ENCODE measurements at regions not wholly inside any gene's neighbourhood (a gene's known extent, or its start where the extent isn't known, plus 50 kb on each side); places are given as distances from the start of the nearest gene placed in this dataset.
"Not testable (repeated sequence)": the region's sequence is repeated elsewhere in the genome, so short reads cannot be mapped to it uniquely, and the experiment has no call there.

DNA sequence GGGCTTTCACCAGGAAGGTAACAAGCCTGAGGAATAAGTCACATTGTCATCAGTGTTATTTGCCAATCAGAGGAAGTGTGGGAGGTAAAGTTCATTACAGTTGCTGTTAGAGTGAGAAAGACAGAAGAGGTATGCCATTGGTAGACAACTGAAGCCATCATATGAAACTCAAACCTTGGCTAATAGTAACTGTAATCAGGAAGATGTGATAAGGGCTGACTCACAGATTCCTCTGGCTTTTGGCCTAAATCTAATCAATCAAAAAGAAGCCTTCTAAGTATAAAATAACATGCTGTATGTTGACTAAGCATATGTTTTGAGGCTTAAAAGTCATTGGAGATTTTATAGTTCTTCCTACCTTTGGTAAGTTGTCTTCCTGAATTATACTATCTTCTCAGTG is 242.8 kb downstream of the PCDH7 start:
- ATAC-seq = no peak
- DNase-seq = no peak
- intact Hi-C loops (cut with DNase I, micrococcal nuclease) = no loop called here

GRCh38 chr4:30968926-30969325 is 248.8 kb downstream of the PCDH7 start:
- ATAC-seq (no peak), DNase-seq (no peak)
- intact Hi-C loops (cut with DNase I, micrococcal nuclease) = no loop called here

- no peak for ATAC-seq
- no peak for DNase-seq
- intact Hi-C loops (cut with DNase I, micrococcal nuclease) = no loop called here
Measured at GRCh38 chr4:30972542-30972941, 252.4 kb downstream of the PCDH7 start.

- intact Hi-C loops (cut with DNase I, micrococcal nuclease) = no loop called here
Measured at GRCh38 chr4:30973993-30974392, 253.8 kb downstream of the PCDH7 start.

DNA sequence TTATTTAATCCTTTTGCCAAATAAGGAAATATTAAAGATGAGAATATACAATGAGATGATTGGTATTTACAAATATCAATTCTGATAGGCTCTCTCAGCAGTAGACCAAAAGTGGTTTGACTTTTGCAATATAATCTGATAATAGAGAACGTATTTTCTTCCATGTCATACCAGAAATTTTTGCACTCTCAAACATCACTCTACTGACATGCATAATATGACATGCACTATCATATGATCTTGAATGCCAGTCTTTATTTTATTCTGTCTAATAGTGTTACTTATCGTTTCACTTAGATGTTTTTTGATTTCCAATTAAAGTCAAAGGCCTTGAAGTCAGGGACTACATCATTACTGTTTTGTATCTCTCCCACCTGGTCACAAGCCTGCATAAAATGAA is 259.2 kb downstream of the PCDH7 start:
- intact Hi-C loops (cut with DNase I, micrococcal nuclease) = no loop called here
- ATAC-seq = no peak
- DNase-seq = no peak

More at GRCh38 chr4:30973993-30974392, 253.8 kb downstream of the PCDH7 start:
- ATAC-seq (no peak), DNase-seq (no peak)

GRCh38 chr4:30989508-30989907 is 269.3 kb downstream of the PCDH7 start:
- no peak for ATAC-seq
- DNase-seq = no peak
- intact Hi-C loops (cut with DNase I, micrococcal nuclease) = no loop called here

DNA sequence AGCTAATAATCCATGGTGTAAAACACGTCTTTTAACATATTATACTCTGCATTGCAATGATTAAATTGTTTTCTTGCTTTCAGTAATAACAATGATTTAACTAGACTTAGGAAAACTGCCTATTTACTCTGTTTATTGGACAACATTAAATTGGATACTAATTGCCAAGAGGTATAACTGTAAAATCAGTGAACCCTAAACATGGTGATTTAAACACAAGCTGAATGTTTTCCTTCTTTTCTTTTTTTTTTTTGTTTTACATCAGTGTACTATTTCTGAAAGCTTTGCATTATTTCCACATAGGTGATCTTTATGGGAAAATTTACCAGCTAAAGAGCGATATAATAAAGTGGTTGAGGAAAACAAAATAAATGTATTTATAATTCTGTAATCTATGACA is 276.7 kb downstream of the PCDH7 start:
- no peak for DNase-seq
- intact Hi-C loops (cut with DNase I, micrococcal nuclease) = no loop called here
- no peak for ATAC-seq

DNA sequence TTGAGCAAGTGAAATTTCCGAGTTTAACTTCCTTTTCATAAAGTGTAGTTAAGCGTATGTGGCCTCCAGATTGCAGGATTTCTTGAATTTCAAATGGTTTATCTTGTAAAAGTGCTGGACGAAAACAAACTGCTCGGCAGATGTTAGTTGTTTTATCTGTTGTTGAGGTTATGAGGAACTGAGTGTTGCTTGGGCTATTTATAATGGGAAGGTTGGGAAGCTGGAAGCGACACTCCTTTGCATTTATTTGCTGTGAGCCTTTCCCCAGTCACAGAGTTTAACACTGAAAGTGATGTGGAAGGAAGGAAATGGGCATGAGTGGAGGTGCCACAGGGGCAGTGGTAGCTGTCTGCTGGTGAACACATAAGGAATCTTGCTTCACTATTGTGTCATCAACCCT is 284.9 kb downstream of the PCDH7 start:
- ATAC-seq (no peak), DNase-seq (no peak)
- intact Hi-C loops (cut with DNase I, micrococcal nuclease) = no loop called here

DNA sequence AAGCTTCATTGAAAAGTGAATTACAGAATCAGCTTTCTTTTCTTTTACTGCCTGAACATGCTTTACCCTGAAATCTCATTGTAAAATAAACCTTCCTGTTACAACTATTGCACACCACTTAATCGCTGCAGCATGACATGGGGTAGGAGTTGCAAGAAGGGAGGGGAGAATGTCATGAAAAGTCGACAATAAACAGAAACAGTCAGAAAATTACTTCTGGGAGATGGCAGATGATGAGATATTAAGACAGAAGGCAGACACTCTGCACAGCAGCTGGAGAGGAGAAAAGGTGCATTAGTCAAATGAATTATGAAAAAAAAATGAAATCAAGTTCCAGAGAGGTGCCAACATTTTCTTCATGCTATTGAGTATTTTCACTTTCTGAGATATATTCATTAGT is 287.7 kb downstream of the PCDH7 start:
- no peak for ATAC-seq
- intact Hi-C loops (cut with DNase I, micrococcal nuclease) = no loop called here
- DNase-seq = no peak

GRCh38 chr4:31009926-31010325 is 289.8 kb downstream of the PCDH7 start:
- no peak for ATAC-seq
- intact Hi-C loops (cut with DNase I, micrococcal nuclease) = no loop called here

GRCh38 chr4:31015123-31015522 is 295.0 kb downstream of the PCDH7 start:
- DNase-seq = no peak
- intact Hi-C loops (cut with DNase I, micrococcal nuclease) = no loop called here
- ATAC-seq = no peak

More at GRCh38 chr4:31009926-31010325, 289.8 kb downstream of the PCDH7 start:
- DNase-seq = no peak

DNA sequence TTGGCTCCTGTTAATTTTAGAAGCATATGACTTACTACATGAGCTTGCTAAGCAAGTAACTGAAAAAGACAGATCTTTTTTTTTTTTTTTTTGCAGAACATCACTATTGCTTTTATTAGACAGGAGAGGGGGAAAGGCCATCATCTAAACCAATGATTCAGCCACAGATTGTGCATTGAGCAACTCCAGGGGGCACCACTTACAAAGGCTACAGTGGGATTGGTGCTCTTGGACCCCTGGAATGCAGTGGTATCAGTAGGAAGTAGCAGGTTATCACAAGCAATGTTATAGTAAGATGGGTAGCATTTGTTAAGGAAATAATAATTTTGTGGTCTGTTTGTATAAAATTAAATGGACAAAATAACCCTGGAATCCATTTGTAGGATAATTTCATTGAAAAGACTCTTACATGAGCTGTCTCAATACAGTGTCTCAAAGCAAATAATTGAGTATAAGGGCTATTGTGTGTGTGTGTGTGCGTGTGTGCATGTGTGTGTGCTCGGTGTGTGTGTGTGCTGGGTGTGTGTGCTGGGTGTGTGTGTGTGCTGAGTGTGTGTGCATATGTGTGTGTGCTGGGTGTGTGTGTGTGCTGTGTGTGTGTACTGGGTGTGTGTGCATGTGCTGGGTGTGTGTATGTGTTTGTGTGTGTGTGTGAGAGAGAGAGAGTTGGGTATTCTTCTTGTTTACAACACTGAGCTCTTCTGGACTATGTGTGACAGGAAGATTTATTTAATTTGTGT is 296.3 kb downstream of the PCDH7 start:
- no peak for ATAC-seq
- no peak for DNase-seq
- intact Hi-C loops (cut with DNase I, micrococcal nuclease) = no loop called here

- ATAC-seq = no peak
Measured at GRCh38 chr4:31020363-31020762, 300.2 kb downstream of the PCDH7 start.

GRCh38 chr4:31021008-31021407 is 300.8 kb downstream of the PCDH7 start:
- intact Hi-C loops (cut with DNase I, micrococcal nuclease) = no loop called here
- no peak for ATAC-seq

More at GRCh38 chr4:31020363-31020762, 300.2 kb downstream of the PCDH7 start:
- intact Hi-C loops (cut with DNase I, micrococcal nuclease) = no loop called here
- DNase-seq = no peak

GRCh38 chr4:31022702-31023101 is 302.5 kb downstream of the PCDH7 start:
- peak; percentile 59 for ATAC-seq
- intact Hi-C loops (cut with DNase I, micrococcal nuclease) = no loop called here
- no peak for DNase-seq

More at GRCh38 chr4:31021008-31021407, 300.8 kb downstream of the PCDH7 start:
- DNase-seq = no peak

GRCh38 chr4:31023109-31023508 is 302.9 kb downstream of the PCDH7 start:
- intact Hi-C loops (cut with DNase I, micrococcal nuclease) = no loop called here
- DNase-seq (no peak), ATAC-seq (peak; percentile 35)

GRCh38 chr4:31023742-31024141 is 303.6 kb downstream of the PCDH7 start:
- intact Hi-C loops (cut with DNase I, micrococcal nuclease) = no loop called here
- ATAC-seq (no peak), DNase-seq (no peak)

GRCh38 chr4:31024781-31025180 is 304.6 kb downstream of the PCDH7 start:
- ATAC-seq; DNase-seq; intact Hi-C loops (cut with DNase I, micrococcal nuclease): not testable (repeated sequence)

DNA sequence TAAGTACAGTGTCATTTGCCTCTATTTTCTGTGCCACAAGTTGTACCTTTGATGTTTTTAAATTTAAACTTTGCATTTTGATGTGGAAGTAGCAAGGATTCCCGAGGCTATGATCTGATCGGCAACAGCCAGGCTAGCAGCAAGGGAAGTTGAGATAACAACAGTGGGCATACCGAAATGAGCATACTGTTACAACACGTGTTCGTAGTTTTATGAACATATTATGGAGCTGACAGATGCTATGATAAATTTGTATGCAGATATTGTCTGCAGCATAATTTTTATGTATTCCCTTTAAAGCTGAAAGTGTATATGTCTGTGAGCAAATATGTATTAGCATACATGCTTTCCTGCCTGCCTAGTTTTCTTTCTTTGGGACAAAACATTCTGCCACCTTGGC is 306.1 kb downstream of the PCDH7 start:
- DNase-seq = no peak
- ATAC-seq = no peak
- intact Hi-C loops (cut with DNase I, micrococcal nuclease) = no loop called here

GRCh38 chr4:31034550-31034949 is 314.4 kb downstream of the PCDH7 start:
- no peak for ATAC-seq
- intact Hi-C loops (cut with DNase I, micrococcal nuclease) = no loop called here
- DNase-seq = no peak

GRCh38 chr4:31035761-31036160 is 315.6 kb downstream of the PCDH7 start:
- intact Hi-C loops (cut with DNase I, micrococcal nuclease) = no loop called here
- DNase-seq (no peak), ATAC-seq (no peak)
